KMS-11 (cell line): ENCODE measurements at regions not wholly inside any gene's neighbourhood (a gene's known extent, or its start where the extent isn't known, plus 50 kb on each side); places are given as distances from the start of the nearest gene placed in this dataset.

Source experiments
- H2AFZ ChIP-seq: fragments of 200-600 bp; sonication (generic); 2 replicates; pipeline ENCODE4 v1.6.1; 2016; ENCODE audit warnings: antibody characterized with exemption, mixed run types, low read depth
- H3K27ac ChIP-seq: fragments of 200-600 bp; sonication (generic); 2 replicates; pipeline ENCODE4 v1.6.1; 2016; ENCODE audit warnings: mild to moderate bottlenecking, mixed run types
- H3K27me3 ChIP-seq: fragments of 200-600 bp; sonication (generic); 2 replicates; pipeline ENCODE4 v1.6.1; 2017; ENCODE audit warnings: mild to moderate bottlenecking, low read depth, mixed run types, moderate library complexity; ENCODE audit not compliant: insufficient read depth
- H3K36me3 ChIP-seq: fragments of 200-600 bp; sonication (generic); 2 replicates; pipeline ENCODE4 v1.6.1; 2017; ENCODE audit warnings: mild to moderate bottlenecking, mixed run types; ENCODE audit not compliant: insufficient read depth
- H3K4me1 ChIP-seq: fragments of 200-600 bp; sonication (generic); 2 replicates; pipeline ENCODE4 v1.6.1; 2016; ENCODE audit warnings: mild to moderate bottlenecking, low read depth, mixed run types; ENCODE audit not compliant: poor library complexity, severe bottlenecking
- H3K4me2 ChIP-seq: fragments of 200-600 bp; sonication (generic); 2 replicates; pipeline ENCODE4 v1.7.0; 2016; ENCODE audit warnings: mild to moderate bottlenecking, mixed run types
- H3K4me3 ChIP-seq: fragments of 200-600 bp; sonication (generic); IDR thresholded peaks from 2 replicates; pipeline ENCODE4 v1.6.1; 2017; ENCODE audit warnings: low read depth, low read length, mixed read lengths; ENCODE audit not compliant: insufficient read depth
- H3K79me2 ChIP-seq: fragments of 200-600 bp; sonication (generic); 2 replicates; pipeline ENCODE4 v1.6.1; 2016; ENCODE audit warnings: low read depth, mixed run types; ENCODE audit not compliant: insufficient read depth
- H3K9ac ChIP-seq: fragments of 200-600 bp; sonication (generic); 2 replicates; pipeline ENCODE4 v1.6.1; 2016; ENCODE audit warnings: mild to moderate bottlenecking, mixed run types
- H4K20me1 ChIP-seq: fragments of 200-600 bp; sonication (generic); 2 replicates; pipeline ENCODE4 v1.6.1; 2016; ENCODE audit warnings: mild to moderate bottlenecking, mixed run types; ENCODE audit not compliant: insufficient read depth
- CTCF ChIP-seq: fragments of 200-600 bp; sonication (generic); conservative IDR thresholded peaks from 2 replicates; pipeline ENCODE4 v1.6.1; 2017; ENCODE audit warnings: low read depth, mild to moderate bottlenecking, antibody characterized with exemption, low read length, moderate library complexity, mixed read lengths

GRCh38 chr3:25861566-25861965 is 71.7 kb downstream of the OXSM start:
- Histone ChIP-seq H3K27me3 (no peaks in the 10 kb centered on the region), H4K20me1 (no peaks in the 10 kb centered on the region), H3K9ac (no peak overlapping the region), H3K79me2 (no peaks in the 10 kb centered on the region), H3K4me1 (peaks cover 46% of the 10 kb centered on the region), H3K4me2 (no peak overlapping the region), H3K4me3 (no peak overlapping the region), H3K36me3 (no peaks in the 10 kb centered on the region), H3K27ac (no peak overlapping the region), H2AFZ (no peak overlapping the region)
- no peak for TF ChIP-seq CTCF

- H3K4me1 ChIP-seq = peaks cover 35% of the 10 kb centered on the region
- peak overlapping the region; percentile 38 for H2AFZ ChIP-seq
- peak overlapping the region; percentile 23; the same call in 1 of the 2 replicates for H3K4me2 ChIP-seq
- H3K36me3 ChIP-seq = no peaks in the 10 kb centered on the region
- no peak for TF ChIP-seq CTCF
- H3K4me3 ChIP-seq = no peak overlapping the region
- no peaks in the 10 kb centered on the region for H3K79me2 ChIP-seq
- peak overlapping the region; percentile 11; the same call in 1 of the 2 replicates for H3K27ac ChIP-seq
- H3K27me3 ChIP-seq = no peaks in the 10 kb centered on the region
- no peaks in the 10 kb centered on the region for H4K20me1 ChIP-seq
- no peak overlapping the region for H3K9ac ChIP-seq
Observed at GRCh38 chr3:25863011-25863415, 73.1 kb downstream of the OXSM start.

GRCh38 chr3:25863416-25863959 is 73.6 kb downstream of the OXSM start:
- H3K79me2 ChIP-seq = no peaks in the 10 kb centered on the region
- no peaks in the 10 kb centered on the region for H4K20me1 ChIP-seq
- no peaks in the 10 kb centered on the region for H3K27me3 ChIP-seq
- peaks cover 32% of the 10 kb centered on the region for H3K4me1 ChIP-seq
- peak; percentile 22; the same call in 1 of the 2 replicates for TF ChIP-seq CTCF
- no peaks in the 10 kb centered on the region for H3K36me3 ChIP-seq
- peak overlapping the region; percentile 23; the same call in 1 of the 2 replicates for H3K4me2 ChIP-seq
- no peak overlapping the region for H3K4me3 ChIP-seq
- H3K9ac ChIP-seq = no peak overlapping the region
- H2AFZ ChIP-seq = peak overlapping the region; percentile 38
- H3K27ac ChIP-seq = peak overlapping the region; percentile 11; the same call in 1 of the 2 replicates

GRCh38 chr3:25870452-25870851 is 80.6 kb downstream of the OXSM start:
- Histone ChIP-seq H4K20me1 (no peaks in the 10 kb centered on the region), H3K4me1 (peaks cover 11% of the 10 kb centered on the region), H3K4me2 (no peak overlapping the region), H3K4me3 (no peak overlapping the region), H3K36me3 (no peaks in the 10 kb centered on the region), H3K27me3 (no peaks in the 10 kb centered on the region), H3K79me2 (no peaks in the 10 kb centered on the region), H3K9ac (no peak overlapping the region), H2AFZ (no peak overlapping the region), H3K27ac (no peak overlapping the region)
- TF ChIP-seq CTCF = no peak
